Keratinocyte (primary cell): ENCODE measurements at regions not wholly inside any gene's neighbourhood (a gene's known extent, or its start where the extent isn't known, plus 50 kb on each side); places are given as distances from the start of the nearest gene placed in this dataset.

Source experiments
- DNase-seq: peaks from one replicate; pipeline ENCODE4 v3.0.0-alpha.2; 2011; ENCODE audit warnings: low read depth, missing footprints, low spot score
- FAIRE-seq: peaks from 2 replicates; lab custom pipeline; 2011; peaks lifted over from hg19 to GRCh38; lab: Jason Lieb, UNC
- H2AFZ ChIP-seq: 2 replicates; pipeline ENCODE4 v1.6.0; 2012; ENCODE audit warnings: low read length, control low read depth, inconsistent platforms; ENCODE audit not compliant: control insufficient read depth
- H3K27ac ChIP-seq: 2 replicates; pipeline ENCODE4 v1.5.1; 2011; ENCODE audit warnings: low read length; ENCODE audit not compliant: control insufficient read depth, insufficient read depth
- H3K27me3 ChIP-seq: 3 replicates; pipeline ENCODE4 v1.6.0; 2011; ENCODE audit warnings: low read length; ENCODE audit not compliant: control insufficient read depth, insufficient read depth; ENCODE audit errors: extremely low read depth
- H3K36me3 ChIP-seq, 2 experiments: 2 replicates in 1 of 2; 3 replicates in 1 of 2; pipeline ENCODE4 v1.5.1; 2011; ENCODE audit warnings: low read length in 2 of 2, mild to moderate bottlenecking in 1 of 2; ENCODE audit not compliant: control insufficient read depth in 2 of 2, insufficient read depth in 2 of 2; ENCODE audit errors: extremely low read depth in 1 of 2
- H3K4me1 ChIP-seq: 3 replicates; pipeline ENCODE4 v1.5.1; 2011; ENCODE audit warnings: low read length; ENCODE audit not compliant: control insufficient read depth, insufficient read depth; ENCODE audit errors: extremely low read depth
- H3K4me2 ChIP-seq: 3 replicates; pipeline ENCODE4 v1.6.0; 2011; ENCODE audit warnings: low read depth, low read length; ENCODE audit not compliant: control insufficient read depth, insufficient read depth; ENCODE audit errors: extremely low read depth
- H3K4me3 ChIP-seq, 3 experiments: fragments of 200-600 bp in 1 of 3; sonication (generic) in 1 of 3; 2 replicates in 2 of 3; 3 replicates in 1 of 3; pipeline ENCODE4 v1.5.1; 2011 to 2016; ENCODE audit warnings: low read length in 3 of 3, mild to moderate bottlenecking in 3 of 3, control low read depth in 2 of 3, inconsistent platforms in 1 of 3, low read depth in 1 of 3, mixed read lengths in 1 of 3, mixed run types in 1 of 3, moderate library complexity in 1 of 3; ENCODE audit not compliant: control insufficient read depth in 2 of 3, insufficient read depth in 2 of 3; ENCODE audit errors: extremely low read depth in 1 of 3
- H3K79me2 ChIP-seq: 2 replicates; pipeline ENCODE4 v1.6.0; 2012; ENCODE audit warnings: low read length; ENCODE audit not compliant: control insufficient read depth, insufficient read depth
- H3K9ac ChIP-seq: 3 replicates; pipeline ENCODE4 v1.6.0; 2011; ENCODE audit warnings: low read length; ENCODE audit not compliant: control insufficient read depth, insufficient read depth; ENCODE audit errors: extremely low read depth
- H3K9me1 ChIP-seq: 3 replicates; pipeline ENCODE4 v1.6.0; 2011; ENCODE audit warnings: low read length; ENCODE audit not compliant: control insufficient read depth, insufficient read depth; ENCODE audit errors: extremely low read depth
- H3K9me3 ChIP-seq: 2 replicates; pipeline ENCODE4 v1.5.1; 2012; ENCODE audit warnings: low read depth, low read length; ENCODE audit not compliant: control insufficient read depth
- H4K20me1 ChIP-seq: 3 replicates; pipeline ENCODE4 v1.6.0; 2011; ENCODE audit warnings: low read length; ENCODE audit not compliant: control insufficient read depth, insufficient read depth; ENCODE audit errors: extremely low read depth
- CTCF ChIP-seq, 3 experiments: IDR thresholded peaks in 1 of 3; conservative IDR thresholded peaks in 1 of 3; optimal IDR thresholded peaks in 1 of 3; 2 replicates in 2 of 3; 3 replicates in 1 of 3; pipeline versions ENCODE3 to v1.5.1; 2011; ENCODE audit warnings: low read length in 3 of 3, mild to moderate bottlenecking in 3 of 3, moderate library complexity in 2 of 3, control low read depth in 1 of 3, inconsistent platforms in 1 of 3; ENCODE audit not compliant: insufficient read depth in 2 of 3; ENCODE audit errors: extremely low read depth in 1 of 3
- EZH2 ChIP-seq: IDR thresholded peaks from one replicate; pipeline ENCODE4 v1.6.1; 2012; ENCODE audit warnings: inconsistent platforms, mild to moderate bottlenecking, low read length, moderate library complexity
- dilution Hi-C: fragments of 300-500 bp; cut with MboI; formaldehyde crosslinking; loops from one replicate; pipeline ENCODE4 v1.7.0; 2020; ENCODE audit warnings: low sequenced_read_pairs; ENCODE audit not compliant: extremely low pct_ligation_motif_present

GRCh38 chr13:88281841-88282240 lies 610.7 kb downstream of the SLITRK5 start:
- Histone ChIP-seq H3K27ac (no peak overlapping the region), H3K27me3 (no peaks in the 10 kb centered on the region), H3K9me3 (no peaks in the 10 kb centered on the region), H3K4me3 (no peak overlapping the region), H3K4me1 (no peaks in the 10 kb centered on the region), H3K9me1 (no peaks in the 10 kb centered on the region), H4K20me1 (no peaks in the 10 kb centered on the region), H2AFZ (no peak overlapping the region), H3K36me3 (no peaks in the 10 kb centered on the region), H3K9ac (no peak overlapping the region), H3K4me2 (no peak overlapping the region), H3K79me2 (no peaks in the 10 kb centered on the region)
- TF ChIP-seq CTCF (optimal IDR thresholded peaks at IDR 0.05 in 1 of 3, IDR thresholded peaks at IDR 0.05 in 1 of 3, conservative IDR thresholded peaks at IDR 0.05 in 1 of 3; ENCODE audit: extremely low read depth in 1 of 3, insufficient read depth in 2 of 3, low read length in 3 of 3), result no peak
- TF ChIP-seq EZH2, result no peak
- dilution Hi-C loops, result no loop called here
- DNase-seq, result no peak
- no peak for FAIRE-seq

- no peak overlapping the region for H3K4me2 ChIP-seq
- H3K4me3 ChIP-seq, result no peak overlapping the region
- H3K9me1 ChIP-seq, result no peaks in the 10 kb centered on the region
- no peak for DNase-seq
- TF ChIP-seq CTCF (optimal IDR thresholded peaks at IDR 0.05 in 1 of 3, IDR thresholded peaks at IDR 0.05 in 1 of 3, conservative IDR thresholded peaks at IDR 0.05 in 1 of 3; ENCODE audit: extremely low read depth in 1 of 3, insufficient read depth in 2 of 3, low read length in 3 of 3) (no peak), EZH2 (no peak)
- no peak for FAIRE-seq
- H3K9ac ChIP-seq, result no peak overlapping the region
- no peaks in the 10 kb centered on the region for H3K79me2 ChIP-seq
- H3K36me3 ChIP-seq, result no peaks in the 10 kb centered on the region
- H2AFZ ChIP-seq, result no peak overlapping the region
- no peaks in the 10 kb centered on the region for H3K4me1 ChIP-seq
- no peaks in the 10 kb centered on the region for H4K20me1 ChIP-seq
- H3K27me3 ChIP-seq, result no peaks in the 10 kb centered on the region
- H3K27ac ChIP-seq, result no peak overlapping the region
- dilution Hi-C loops, result no loop called here
- H3K9me3 ChIP-seq, result no peaks in the 10 kb centered on the region
Observed at GRCh38 chr13:88285329-88285728, 614.2 kb downstream of the SLITRK5 start.
